ENCODE measurements at regions not wholly inside any gene's neighbourhood (a gene's known extent, or its start where the extent isn't known, plus 50 kb on each side); places are given as distances from the start of the nearest gene placed in this dataset.

GRCh38 chr12:88642675-88643431, 62.6 kb upstream of the KITLG start:
- no peak for TF ChIP-seq GATA2 (IDR thresholded peaks at IDR 0.05; ENCODE audit: low read depth, low read length)
- TF ChIP-seq GATA3 (IDR thresholded peaks at IDR 0.05; ENCODE audit: low read depth, low read length), result no peak
